H1 (cell line): ENCODE measurements at regions not wholly inside any gene's neighbourhood (a gene's known extent, or its start where the extent isn't known, plus 50 kb on each side); places are given as distances from the start of the nearest gene placed in this dataset.

ENCODE experiments used
- CTCF ChIA-PET: fragments of 300-600 bp; sonication (Branson Sonifier 250); formaldehyde crosslinking; loops from one replicate; lab custom pipeline; 2021; ENCODE audit not compliant: partially characterized antibody; lab: Charles Lee
- POLR2A ChIA-PET: fragments of 300-600 bp; sonication (Branson Sonifier 250); formaldehyde crosslinking; loops from one replicate; lab custom pipeline; 2021; ENCODE audit warnings: inconsistent platforms; ENCODE audit not compliant: partially characterized antibody; lab: Charles Lee
- DNase-seq, 2 experiments: peaks; one replicate each; pipeline versions ENCODE4 v3.0.0 to v3.0.0-alpha.2; 2010 to 2022; ENCODE audit warnings: low spot score in 2 of 2, low read depth in 1 of 2, mixed read lengths in 1 of 2
- FAIRE-seq: peaks from 2 replicates; lab custom pipeline; 2011; peaks lifted over from hg19 to GRCh38; lab: Jason Lieb, UNC
- H2AFZ ChIP-seq: 2 replicates; pipeline ENCODE4 v1.8.1; 2012; ENCODE audit warnings: low read length, inconsistent platforms
- H2AK5ac ChIP-seq: 2 replicates; pipeline ENCODE4 v1.6.1; 2013; ENCODE audit warnings: low read depth, low read length
- H2BK120ac ChIP-seq: replicated peaks from 2 replicates; pipeline ENCODE3; 2013; ENCODE audit warnings: low read depth, low read length, inconsistent platforms
- H2BK12ac ChIP-seq: 2 replicates; pipeline ENCODE4 v1.6.1; 2013; ENCODE audit warnings: low read depth, low read length
- H2BK15ac ChIP-seq: 2 replicates; pipeline ENCODE4 v1.6.1; 2013; ENCODE audit warnings: low read length
- H2BK20ac ChIP-seq: 2 replicates; pipeline ENCODE4 v1.6.1; 2013; ENCODE audit warnings: low read length
- H2BK5ac ChIP-seq: 2 replicates; pipeline ENCODE4 v1.6.1; 2013; ENCODE audit warnings: low read depth, low read length
- H3K14ac ChIP-seq: 2 replicates; pipeline ENCODE4 v1.6.1; 2013; ENCODE audit warnings: inconsistent platforms; ENCODE audit not compliant: insufficient read length
- H3K18ac ChIP-seq: 2 replicates; pipeline ENCODE4 v1.6.1; 2013; ENCODE audit warnings: low read length; ENCODE audit errors: extremely low read depth
- H3K23ac ChIP-seq: 2 replicates; pipeline ENCODE4 v1.6.1; 2013; ENCODE audit warnings: inconsistent platforms; ENCODE audit not compliant: insufficient read length
- H3K23me2 ChIP-seq: 2 replicates; pipeline ENCODE4 v1.6.1; 2013; ENCODE audit warnings: low read depth, low read length
- H3K27ac ChIP-seq: 2 replicates; pipeline ENCODE4 v1.6.1; 2011; ENCODE audit warnings: low read depth, low read length, inconsistent platforms
- H3K27me3 ChIP-seq, 4 experiments: replicated peaks in 1 of 4; 1 replicate in 1 of 4; 2 replicates in 3 of 4; pipeline versions ENCODE4 v1.6.1 to v1.8.1; 2011 to 2013; ENCODE audit warnings: low read length in 3 of 4, mild to moderate bottlenecking in 3 of 4, inconsistent platforms in 2 of 4, mixed read lengths in 2 of 4, moderate library complexity in 1 of 4; ENCODE audit not compliant: control insufficient read depth in 3 of 4, insufficient read depth in 3 of 4; ENCODE audit errors: extremely low read depth in 1 of 4
- H3K36me3 ChIP-seq, 4 experiments: 2 replicates each; pipeline versions ENCODE4 v1.6.1 to v1.8.1; 2011 to 2013; ENCODE audit warnings: mild to moderate bottlenecking in 4 of 4, low read length in 3 of 4, moderate library complexity in 2 of 4, control low read depth in 1 of 4, inconsistent platforms in 1 of 4; ENCODE audit not compliant: insufficient read depth in 4 of 4, control insufficient read depth in 2 of 4
- H3K4ac ChIP-seq: replicated peaks from 2 replicates; pipeline ENCODE3; 2013; ENCODE audit warnings: low read length, low read depth, mixed read lengths, inconsistent platforms; ENCODE audit not compliant: insufficient read length
- H3K4me1 ChIP-seq, 4 experiments: replicated peaks in 1 of 4; 1 replicate in 1 of 4; 2 replicates in 3 of 4; pipeline versions ENCODE4 v1.6.1 to v1.8.1; 2011 to 2013; ENCODE audit warnings: low read length in 3 of 4, inconsistent platforms in 2 of 4, mixed read lengths in 1 of 4; ENCODE audit not compliant: insufficient read depth in 4 of 4, control insufficient read depth in 3 of 4
- H3K4me2 ChIP-seq, 2 experiments: 2 replicates each; pipeline versions ENCODE4 v1.6.1 to v1.8.1; 2011 to 2013; ENCODE audit warnings: low read depth in 2 of 2, low read length in 2 of 2, control low read depth in 1 of 2, inconsistent platforms in 1 of 2, mild to moderate bottlenecking in 1 of 2; ENCODE audit not compliant: insufficient read depth in 1 of 2
- H3K4me3 ChIP-seq, 4 experiments: fragments of 200-600, 300-600 bp in 1 of 4; sonication (generic), shearing (Covaris generic), sonication (Bioruptor Twin) in 1 of 4; 2 replicates each; pipeline versions ENCODE4 v1.5.1 to v1.8.1; 2011 to 2016; ENCODE audit warnings: low read length in 4 of 4, low read depth in 3 of 4, control low read depth in 2 of 4, inconsistent platforms in 2 of 4, mild to moderate bottlenecking in 2 of 4, mixed read lengths in 1 of 4, moderate library complexity in 1 of 4; ENCODE audit not compliant: insufficient read depth in 2 of 4; ENCODE audit errors: extremely low read depth in 1 of 4
- H3K56ac ChIP-seq: replicated peaks from 2 replicates; pipeline ENCODE3; 2013; ENCODE audit warnings: low read depth, mild to moderate bottlenecking, mixed read lengths, low read length, inconsistent platforms; ENCODE audit not compliant: insufficient read length
- H3K79me1 ChIP-seq: 2 replicates; pipeline ENCODE4 v1.6.1; 2013; ENCODE audit warnings: low read depth, low read length, control low read depth
- H3K79me2 ChIP-seq, 2 experiments: 2 replicates each; pipeline versions ENCODE4 v1.6.1 to v1.8.1; 2012 to 2013; ENCODE audit warnings: low read length in 2 of 2, mild to moderate bottlenecking in 2 of 2, inconsistent platforms in 1 of 2; ENCODE audit not compliant: insufficient read depth in 2 of 2, control insufficient read depth in 1 of 2
- H3K9ac ChIP-seq, 4 experiments: replicated peaks in 1 of 4; 1 replicate in 1 of 4; 2 replicates in 3 of 4; pipeline versions ENCODE4 v1.6.1 to v1.8.1; 2011 to 2013; ENCODE audit warnings: low read depth in 3 of 4, low read length in 3 of 4, control low read depth in 2 of 4, mild to moderate bottlenecking in 2 of 4, moderate library complexity in 2 of 4, inconsistent platforms in 1 of 4; ENCODE audit errors: extremely low read depth in 1 of 4
- H3K9me3 ChIP-seq, 2 experiments: 2 replicates each; pipeline versions ENCODE4 v1.6.1 to v1.8.1; 2012 to 2013; ENCODE audit warnings: mild to moderate bottlenecking in 2 of 2, moderate library complexity in 2 of 2, control low read depth in 1 of 2, inconsistent platforms in 1 of 2, low read depth in 1 of 2, low read length in 1 of 2, mixed read lengths in 1 of 2; ENCODE audit not compliant: insufficient read depth in 2 of 2
- H4K20me1 ChIP-seq, 2 experiments: replicated peaks in 1 of 2; 2 replicates each; pipeline versions ENCODE3 to v1.8.1; 2011 to 2013; ENCODE audit warnings: inconsistent platforms in 2 of 2, low read length in 2 of 2, mild to moderate bottlenecking in 1 of 2; ENCODE audit not compliant: insufficient read depth in 2 of 2, control insufficient read depth in 1 of 2
- H4K5ac ChIP-seq: 2 replicates; pipeline ENCODE4 v1.6.1; 2013; ENCODE audit warnings: low read length, low read depth, mixed read lengths, inconsistent platforms; ENCODE audit not compliant: insufficient read length
- H4K8ac ChIP-seq: 2 replicates; pipeline ENCODE4 v1.8.0; 2013; ENCODE audit warnings: mild to moderate bottlenecking, moderate library complexity, low read length, inconsistent platforms; ENCODE audit not compliant: insufficient read depth; ENCODE audit errors: extremely low read depth
- H4K91ac ChIP-seq: replicated peaks from 2 replicates; pipeline ENCODE3; 2013; ENCODE audit warnings: low read length, mixed read lengths, inconsistent platforms; ENCODE audit not compliant: insufficient read length
- JUN ChIP-seq: IDR thresholded peaks from 2 replicates; pipeline ENCODE4 v1.6.1; 2011; ENCODE audit warnings: low read depth, mild to moderate bottlenecking, improper control_type of control experiment, low read length
- PHF8 ChIP-seq: fragments of 200-600 bp; sonication (generic); conservative IDR thresholded peaks from 2 replicates; pipeline ENCODE4 v1.7.1; 2012; ENCODE audit warnings: low read depth, mild to moderate bottlenecking, inconsistent platforms, low read length, moderate library complexity
- SRF ChIP-seq: IDR thresholded peaks from 2 replicates; pipeline ENCODE4 v1.6.1; 2011; ENCODE audit warnings: mild to moderate bottlenecking, low read depth, low read length, moderate library complexity
- SUZ12 ChIP-seq: fragments of 200-600 bp; sonication (generic); IDR thresholded peaks from 2 replicates; pipeline ENCODE4 v1.6.1; 2012; ENCODE audit warnings: mild to moderate bottlenecking, inconsistent platforms, low read length, moderate library complexity, mixed read lengths
- WGBS, 2 experiments: shearing (Covaris generic) in 1 of 2; methylation state at CpG; one replicate each; pipeline versions ENCODE4 v1.1.6 to v1.1.7; 2013 to 2015; ENCODE audit warnings: low lambda C conversion rate in 2 of 2, mixed read lengths in 2 of 2, inconsistent platforms in 1 of 2, low coverage in 1 of 2, missing lambda C conversion rate in 1 of 2; ENCODE audit not compliant: insufficient replicate concordance in 2 of 2, insufficient coverage in 1 of 2, insufficient read length in 1 of 2; ENCODE audit errors: extremely low coverage in 1 of 2, missing lambda C conversion rate in 1 of 2; 5-methylcytosine and 5-hydroxymethylcytosine counted together

DNA sequence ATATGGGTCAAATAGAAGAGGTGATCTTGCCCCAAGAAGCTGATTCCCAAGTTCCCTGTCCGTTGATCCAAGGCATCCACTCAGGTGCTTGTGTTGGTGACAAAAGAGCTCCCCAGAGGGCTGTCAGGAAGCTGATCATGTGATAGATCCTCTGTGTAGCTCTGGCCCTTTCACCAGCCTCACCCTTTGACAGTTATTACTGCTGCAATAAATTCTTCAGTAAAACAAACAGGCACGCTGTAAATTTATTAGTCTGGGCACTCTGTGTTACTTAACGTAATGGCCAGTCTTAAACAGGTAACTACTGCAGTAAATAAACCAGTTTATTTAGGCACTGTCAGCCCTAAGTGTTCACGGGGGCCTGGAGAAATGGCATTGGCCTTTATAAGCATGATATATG lies 473.9 kb downstream of the BCL11B start (continued):
- TF ChIP-seq SRF, result no peak

DNA sequence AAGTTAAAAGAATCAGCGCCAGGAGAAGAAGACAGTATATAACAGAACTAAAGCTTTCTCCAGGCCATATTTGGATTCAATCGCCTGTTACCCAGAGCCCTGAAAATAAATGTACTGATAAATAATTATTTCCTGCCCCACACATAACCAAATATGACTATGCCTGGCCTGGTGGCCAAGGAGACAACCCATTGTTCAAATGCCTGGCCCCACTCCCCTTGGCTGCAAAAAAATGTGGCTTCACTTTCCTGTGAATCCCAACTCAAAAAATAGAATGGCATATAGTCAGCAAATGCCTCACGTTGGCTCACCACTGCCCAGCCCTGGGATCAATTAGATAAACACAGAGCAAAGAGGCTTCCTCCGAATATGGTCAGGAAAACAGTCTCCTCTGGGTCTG lies 472.1 kb downstream of the BCL11B start:
- no peak for FAIRE-seq
- no peaks in the 10 kb centered on the region for H3K79me1 ChIP-seq
- H2BK20ac ChIP-seq, result no peak overlapping the region
- no peak overlapping the region for H2BK12ac ChIP-seq
- H3K14ac ChIP-seq, result no peak overlapping the region
- no peaks in the 10 kb centered on the region for H3K9me3 ChIP-seq
- H3K27me3 ChIP-seq, result no peaks in the 10 kb centered on the region
- H3K4ac ChIP-seq, result no peak overlapping the region
- H3K18ac ChIP-seq, result no peak overlapping the region
- no peak overlapping the region for H3K27ac ChIP-seq
- no peak overlapping the region for H3K4me2 ChIP-seq
- no peak overlapping the region for H4K5ac ChIP-seq
- no peak overlapping the region for H2AK5ac ChIP-seq
- H2BK15ac ChIP-seq, result no peak overlapping the region
- 80% methylated on average over 4 of the region's 4 CpGs; no CpG with 5 or more reads in 1 of the 2 experiments for WGBS, 2 experiments
- H4K8ac ChIP-seq, result no peak overlapping the region
- H2BK120ac ChIP-seq, result no peak overlapping the region
- no peak overlapping the region for H2AFZ ChIP-seq
- no peak overlapping the region for H3K56ac ChIP-seq
- no peaks in the 10 kb centered on the region for H3K23me2 ChIP-seq
- ChIA-PET CTCF (no interaction called here), POLR2A (no interaction called here)
- H3K4me3 ChIP-seq, result no peak overlapping the region
- no peaks in the 10 kb centered on the region for H3K36me3 ChIP-seq
- no peak overlapping the region for H4K91ac ChIP-seq
- no peak for DNase-seq
- H3K4me1 ChIP-seq, result no peaks in the 10 kb centered on the region
- H3K23ac ChIP-seq, result no peak overlapping the region
- no peaks in the 10 kb centered on the region for H3K79me2 ChIP-seq
- H4K20me1 ChIP-seq, result no peaks in the 10 kb centered on the region
- no peak overlapping the region for H3K9ac ChIP-seq
- no peak overlapping the region for H2BK5ac ChIP-seq
- TF ChIP-seq SUZ12, result no peak
- no peak for TF ChIP-seq PHF8
- TF ChIP-seq JUN, result no peak
